Gastrocnemius medialis (tissue), 4 donors: ENCODE measurements at regions not wholly inside any gene's neighbourhood (a gene's known extent, or its start where the extent isn't known, plus 50 kb on each side); places are given as distances from the start of the nearest gene placed in this dataset.

Source experiments
- POLR2A ChIP-seq, 2 donors: fragments of 450-650 bp; IDR thresholded peaks; one replicate each; pipeline ENCODE4 v1.6.1; 2017; ENCODE audit warnings: antibody characterized with exemption in 2 of 2, mild to moderate bottlenecking in 2 of 2, moderate library complexity in 2 of 2
- TF ChIP-seq, protein P1 (sequence below), 5 experiments: fragments of 450-650 bp in 3 of 5; fragments of 200-600 bp in 2 of 5; sonication (generic) in 2 of 5; IDR thresholded peaks in 4 of 5; conservative IDR thresholded peaks in 1 of 5; 1 replicate in 4 of 5; 2 replicates in 1 of 5; pipeline ENCODE4 v1.5.1; 2016 to 2019; ENCODE audit warnings: antibody characterized with exemption in 5 of 5, mild to moderate bottlenecking in 3 of 5, moderate library complexity in 3 of 5

DNA sequence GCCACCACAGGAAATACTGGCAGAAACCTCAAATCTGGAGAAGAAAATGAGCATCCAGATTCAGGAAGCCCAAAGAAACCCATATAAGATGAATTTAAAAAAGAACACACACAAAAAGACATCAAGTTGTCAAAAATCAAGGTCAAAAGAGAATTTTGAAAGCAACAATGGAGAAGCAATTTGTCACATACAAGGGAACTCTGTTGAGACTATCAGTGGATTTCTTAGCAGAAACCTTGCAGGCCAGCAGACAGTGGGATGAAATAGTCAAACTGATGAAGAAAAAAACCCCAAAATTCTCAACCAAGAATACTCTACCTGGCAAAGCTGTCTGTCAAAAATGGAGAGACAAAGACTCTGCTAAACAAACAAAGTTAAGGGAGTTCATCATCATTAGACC lies 272.6 kb downstream of the ADCYAP1 start:
- TF ChIP-seq, protein P1, sequence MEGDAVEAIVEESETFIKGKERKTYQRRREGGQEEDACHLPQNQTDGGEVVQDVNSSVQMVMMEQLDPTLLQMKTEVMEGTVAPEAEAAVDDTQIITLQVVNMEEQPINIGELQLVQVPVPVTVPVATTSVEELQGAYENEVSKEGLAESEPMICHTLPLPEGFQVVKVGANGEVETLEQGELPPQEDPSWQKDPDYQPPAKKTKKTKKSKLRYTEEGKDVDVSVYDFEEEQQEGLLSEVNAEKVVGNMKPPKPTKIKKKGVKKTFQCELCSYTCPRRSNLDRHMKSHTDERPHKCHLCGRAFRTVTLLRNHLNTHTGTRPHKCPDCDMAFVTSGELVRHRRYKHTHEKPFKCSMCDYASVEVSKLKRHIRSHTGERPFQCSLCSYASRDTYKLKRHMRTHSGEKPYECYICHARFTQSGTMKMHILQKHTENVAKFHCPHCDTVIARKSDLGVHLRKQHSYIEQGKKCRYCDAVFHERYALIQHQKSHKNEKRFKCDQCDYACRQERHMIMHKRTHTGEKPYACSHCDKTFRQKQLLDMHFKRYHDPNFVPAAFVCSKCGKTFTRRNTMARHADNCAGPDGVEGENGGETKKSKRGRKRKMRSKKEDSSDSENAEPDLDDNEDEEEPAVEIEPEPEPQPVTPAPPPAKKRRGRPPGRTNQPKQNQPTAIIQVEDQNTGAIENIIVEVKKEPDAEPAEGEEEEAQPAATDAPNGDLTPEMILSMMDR (IDR thresholded peaks at IDR 0.05 in 4 of 5, conservative IDR thresholded peaks at IDR 0.05 in 1 of 5), result no peak
- no peak for TF ChIP-seq POLR2A (IDR thresholded peaks at IDR 0.05)
